HG03045 (cell line): ENCODE measurements at regions not wholly inside any gene's neighbourhood (a gene's known extent, or its start where the extent isn't known, plus 50 kb on each side); places are given as distances from the start of the nearest gene placed in this dataset.
"Not testable (repeated sequence)": the region's sequence is repeated elsewhere in the genome, so short reads cannot be mapped to it uniquely, and the experiment has no call there.

ENCODE experiments used
- ATAC-seq: cut with Tn5 transposase; IDR thresholded peaks from one replicate; pipeline ENCODE4 v1.9.1; 2021; ENCODE audit warnings: mild to moderate bottlenecking, moderate library complexity; ENCODE audit not compliant: unreplicated experiment

- no peak for ATAC-seq
Observed at GRCh38 chr5:104052558-104053352, 490.2 kb upstream of the NUDT12 start.

GRCh38 chr5:104050436-104050835, 487.8 kb upstream of the NUDT12 start:
- ATAC-seq, result no peak

GRCh38 chr5:104049752-104050151, 487.2 kb upstream of the NUDT12 start:
- ATAC-seq, result no peak

DNA sequence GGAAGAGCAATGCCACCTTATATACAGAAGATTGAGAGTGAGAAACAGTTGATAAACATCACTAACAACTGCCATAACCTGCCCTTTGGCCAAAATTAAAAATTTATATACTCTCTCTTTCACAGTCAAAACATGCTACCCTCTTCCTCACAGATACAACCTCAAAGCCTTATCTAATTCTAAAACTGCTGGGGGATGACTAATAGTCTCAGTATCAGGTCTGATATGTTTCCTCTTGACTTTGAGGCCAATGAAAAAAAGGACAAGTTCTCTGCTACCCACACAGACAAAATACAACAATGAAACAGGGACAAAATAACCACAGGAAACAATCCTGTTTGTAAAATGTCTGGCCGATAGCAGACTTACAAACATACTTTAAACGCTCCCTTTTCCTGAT, 485.6 kb upstream of the NUDT12 start:
- no peak for ATAC-seq

- no peak for ATAC-seq
Observed at GRCh38 chr5:104045987-104046386, 483.4 kb upstream of the NUDT12 start.

- ATAC-seq, result not testable (repeated sequence)
Observed at GRCh38 chr5:104039871-104040270, 477.3 kb upstream of the NUDT12 start.

DNA sequence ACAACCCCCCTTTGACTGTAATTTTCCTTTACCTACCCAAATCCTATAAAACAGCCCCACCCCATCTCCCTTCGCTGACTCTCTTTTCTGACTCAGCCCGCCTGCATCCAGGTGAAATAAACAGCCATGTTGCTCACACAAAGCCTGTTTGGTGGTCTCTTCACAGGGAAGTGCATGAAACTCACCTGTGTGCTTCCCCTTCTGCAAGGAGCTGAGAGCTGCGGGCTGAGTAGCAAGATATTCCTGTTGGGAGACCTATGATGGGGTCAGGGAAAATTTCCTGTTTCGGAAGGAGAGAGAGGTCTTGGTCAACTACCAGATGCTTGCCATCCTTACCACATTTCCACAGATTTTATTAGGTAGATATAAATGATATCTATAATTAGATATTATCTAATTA, 474.5 kb upstream of the NUDT12 start:
- ATAC-seq, result not testable (repeated sequence)

DNA sequence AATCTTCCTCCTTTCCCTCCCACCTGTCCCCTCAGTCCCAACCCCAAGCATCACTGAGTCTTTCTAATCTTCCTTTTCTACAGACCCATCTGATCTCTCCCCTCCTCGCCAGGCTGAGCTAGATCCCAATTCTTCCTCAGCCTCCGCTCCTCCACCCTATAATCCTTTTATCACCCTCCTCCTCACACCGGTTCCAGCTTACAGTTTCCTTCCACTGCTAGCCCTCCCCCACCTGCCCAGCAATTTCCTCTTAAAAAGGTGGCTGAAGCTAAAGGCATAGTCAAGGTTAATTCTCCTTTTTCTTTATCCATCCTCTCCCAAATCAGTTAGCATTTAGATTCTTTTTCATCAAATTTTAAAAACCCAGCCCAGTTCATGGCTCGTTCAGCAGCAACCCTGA, 470.6 kb upstream of the NUDT12 start:
- ATAC-seq, result not testable (repeated sequence)

- ATAC-seq, result no peak
Observed at GRCh38 chr5:104024538-104024937, 461.9 kb upstream of the NUDT12 start.

DNA sequence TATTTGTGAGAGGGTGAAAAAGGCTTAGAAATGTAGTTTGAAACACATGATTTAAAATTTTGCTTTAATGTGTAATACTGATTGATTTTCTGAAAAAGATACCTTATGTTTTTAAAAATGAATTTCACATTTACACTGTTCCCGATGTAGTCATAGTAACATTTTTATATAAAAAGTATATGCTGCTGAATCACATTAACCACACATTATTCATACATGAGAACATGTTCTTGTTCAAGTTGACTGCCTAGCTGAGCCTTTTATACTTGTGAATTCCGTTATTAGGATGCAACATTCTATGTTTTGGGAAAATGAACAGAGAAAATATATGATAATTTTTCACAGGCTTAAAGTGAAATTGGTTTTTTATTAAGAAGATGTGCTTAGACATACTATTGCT, 461.1 kb upstream of the NUDT12 start:
- ATAC-seq, result no peak

- no peak for ATAC-seq
Observed at GRCh38 chr5:104019956-104020355, 457.4 kb upstream of the NUDT12 start.

DNA sequence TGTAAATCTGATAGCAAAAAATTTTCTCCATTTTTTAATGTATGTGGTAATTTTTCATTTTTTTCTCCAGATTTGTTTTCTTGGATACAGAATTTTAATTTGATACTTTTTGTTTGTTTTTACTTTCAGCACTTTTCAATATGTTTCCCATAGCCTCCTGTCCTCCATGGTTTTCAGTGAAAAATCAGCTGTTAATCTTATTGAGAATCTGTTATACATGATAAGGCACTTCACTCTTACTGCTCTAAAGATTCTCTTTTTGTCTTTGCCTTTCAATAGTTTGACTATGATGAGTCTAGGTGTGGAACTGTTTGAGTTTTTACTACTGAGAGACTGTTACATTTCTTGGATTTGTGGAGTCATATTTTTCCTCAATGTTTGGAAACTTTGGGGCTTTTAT, 455.7 kb upstream of the NUDT12 start:
- ATAC-seq, result no peak

- ATAC-seq, result no peak
Observed at GRCh38 chr5:104016646-104017045, 454.1 kb upstream of the NUDT12 start.

- ATAC-seq, result no peak
Observed at GRCh38 chr5:104015765-104016164, 453.2 kb upstream of the NUDT12 start.

DNA sequence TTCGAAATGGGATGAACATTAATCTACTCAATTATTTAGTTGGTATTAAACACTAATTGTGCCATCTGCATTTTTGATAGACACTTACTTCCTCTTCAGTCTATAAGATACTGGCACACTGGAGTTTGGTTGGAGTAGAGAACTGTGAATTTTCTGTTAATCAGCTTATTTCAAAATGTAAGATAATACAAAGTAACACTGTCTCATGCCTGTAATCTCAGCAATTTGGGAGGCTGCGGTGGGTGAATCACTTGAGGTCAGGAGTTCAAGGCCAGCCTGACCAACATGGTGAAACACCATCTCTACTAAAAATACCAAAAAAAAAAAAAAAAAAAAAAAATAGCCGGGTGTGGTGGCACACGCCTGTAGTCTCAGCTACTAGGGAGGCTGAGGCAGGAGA, 440.2 kb upstream of the NUDT12 start:
- not testable (repeated sequence) for ATAC-seq

DNA sequence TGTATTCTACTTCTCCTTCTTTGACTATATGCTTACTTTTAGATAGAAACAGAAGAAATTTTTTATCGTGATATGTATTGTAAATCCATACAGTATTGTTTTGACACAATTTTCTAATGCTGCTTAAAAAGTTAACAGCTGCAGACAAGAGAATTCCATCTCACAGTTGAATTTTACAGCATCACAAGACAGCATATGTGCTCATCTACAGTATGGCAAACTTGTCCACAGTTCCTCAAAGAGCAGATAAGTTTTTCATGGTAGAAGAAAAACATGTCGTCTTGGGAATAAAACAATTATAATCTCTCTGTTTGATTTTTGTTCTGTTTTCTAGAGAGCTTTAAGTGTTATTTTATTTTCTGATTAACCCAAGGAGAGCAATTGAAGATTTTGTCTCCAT, 438.5 kb upstream of the NUDT12 start:
- ATAC-seq, result no peak

DNA sequence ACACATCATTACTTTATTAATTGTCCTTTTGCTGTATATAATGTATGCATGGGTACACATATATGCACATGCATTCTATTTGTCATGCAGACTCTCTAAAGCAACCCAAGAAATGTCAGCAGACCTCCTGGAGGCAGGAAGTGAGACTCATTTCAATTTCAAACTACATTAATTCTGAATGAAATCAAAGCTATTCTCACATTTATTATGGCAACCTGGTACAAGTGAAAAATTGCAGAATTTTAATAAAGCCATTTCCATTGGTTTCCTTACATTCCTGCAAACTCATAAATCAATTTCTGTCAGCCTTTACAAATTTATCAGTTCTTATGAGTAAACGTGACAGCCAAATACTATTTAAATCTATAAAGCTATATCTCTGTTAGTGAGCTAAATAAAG, 430.4 kb upstream of the NUDT12 start:
- no peak for ATAC-seq

GRCh38 chr5:103990064-103990463, 427.5 kb upstream of the NUDT12 start:
- no peak for ATAC-seq

DNA sequence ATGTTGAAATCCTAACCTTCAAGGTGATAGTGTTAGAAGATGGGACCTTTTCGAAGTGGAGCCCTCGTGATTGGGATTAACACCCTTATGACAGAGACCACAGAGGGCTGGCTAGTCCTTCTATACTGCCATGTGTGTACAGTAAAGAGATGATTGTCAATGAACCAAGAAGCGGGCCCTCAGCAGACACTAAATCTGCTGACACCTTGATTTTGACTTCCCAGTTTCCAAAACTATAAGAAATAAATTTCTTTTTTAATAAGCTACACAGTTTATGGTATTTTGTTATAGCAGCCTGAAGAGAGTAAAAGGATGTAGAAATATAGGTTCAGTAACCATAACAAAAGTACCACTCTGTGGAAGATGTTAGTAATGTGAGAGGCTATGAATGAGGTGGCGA, 419.0 kb upstream of the NUDT12 start:
- no peak for ATAC-seq

- no peak for ATAC-seq
Observed at GRCh38 chr5:103973669-103974068, 411.1 kb upstream of the NUDT12 start.

GRCh38 chr5:103966295-103966694, 403.7 kb upstream of the NUDT12 start:
- ATAC-seq, result not testable (repeated sequence)

DNA sequence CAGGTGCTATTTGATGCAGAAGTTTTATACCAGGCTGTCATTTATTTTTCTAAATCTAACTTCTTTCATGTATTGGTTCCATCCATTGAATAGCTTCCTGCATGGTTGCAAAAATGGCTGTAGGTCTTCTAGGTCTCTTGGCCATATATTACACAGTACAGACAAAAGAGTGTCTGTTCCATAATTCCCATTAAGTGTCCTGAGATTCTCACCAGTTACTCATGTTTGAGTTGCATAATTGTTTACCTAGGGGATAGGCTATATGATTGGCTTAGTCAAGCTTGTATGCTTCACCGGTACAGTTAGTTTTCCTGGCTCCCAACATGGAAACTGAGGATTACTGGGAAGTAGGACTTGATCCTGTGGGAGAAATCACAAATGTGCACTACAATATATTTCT, 399.4 kb upstream of the NUDT12 start:
- no peak for ATAC-seq
